HG02973 (cell line): ENCODE measurements at regions not wholly inside any gene's neighbourhood (a gene's known extent, or its start where the extent isn't known, plus 50 kb on each side); places are given as distances from the start of the nearest gene placed in this dataset.

Experiments
- ATAC-seq: cut with Tn5 transposase; IDR thresholded peaks from one replicate; pipeline ENCODE4 v1.9.1; 2021; ENCODE audit warnings: moderate library complexity; ENCODE audit not compliant: unreplicated experiment

DNA sequence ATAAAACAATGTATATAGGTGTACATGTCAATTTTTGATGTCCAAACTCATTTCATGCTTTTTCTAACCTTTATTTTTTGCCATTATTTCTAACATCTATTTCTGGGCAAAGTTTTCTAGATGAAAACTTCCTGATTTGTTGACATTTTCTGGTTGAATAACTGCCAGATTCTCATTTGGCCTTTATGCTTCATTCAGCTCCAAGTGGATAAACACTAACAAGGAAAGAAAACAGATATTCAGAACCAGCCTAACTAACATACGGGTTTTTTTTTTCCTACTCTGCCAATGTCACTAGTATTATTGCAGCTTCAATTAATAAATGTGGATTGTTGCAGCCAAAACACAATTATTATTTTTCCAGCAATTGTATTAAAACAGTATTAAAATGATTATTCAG is 50.9 kb upstream of the RAP1GDS1 start:
- ATAC-seq: no peak

DNA sequence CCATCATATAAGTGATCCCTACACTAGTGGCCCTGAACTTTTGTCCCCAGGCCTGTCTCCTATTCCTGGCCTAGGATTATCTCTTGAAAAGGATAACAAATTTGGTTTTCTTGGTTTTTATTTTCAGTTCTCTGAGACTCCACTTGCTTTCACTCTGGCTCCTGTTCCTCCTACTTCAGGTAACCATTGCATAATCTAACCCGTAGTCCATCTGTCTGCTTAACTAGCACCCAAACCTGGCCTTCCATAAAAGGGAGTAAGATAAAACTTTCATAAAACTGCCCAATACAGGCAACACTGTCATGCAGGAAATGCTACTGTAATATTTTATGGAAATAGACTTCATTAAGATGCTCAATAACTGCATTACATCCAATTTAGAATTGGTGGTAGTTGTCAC is 52.1 kb upstream of the RAP1GDS1 start:
- ATAC-seq: no peak

- peak; percentile 55 for ATAC-seq
Measured at GRCh38 chr4:98204236-98204553, 57.0 kb upstream of the RAP1GDS1 start.

GRCh38 chr4:98203332-98204235 is 57.6 kb upstream of the RAP1GDS1 start:
- ATAC-seq: peak; percentile 89

- ATAC-seq: no peak
Measured at GRCh38 chr4:98202907-98203306, 58.3 kb upstream of the RAP1GDS1 start.

GRCh38 chr4:98199247-98199646 is 56.0 kb upstream of the STPG2 start:
- no peak for ATAC-seq

DNA sequence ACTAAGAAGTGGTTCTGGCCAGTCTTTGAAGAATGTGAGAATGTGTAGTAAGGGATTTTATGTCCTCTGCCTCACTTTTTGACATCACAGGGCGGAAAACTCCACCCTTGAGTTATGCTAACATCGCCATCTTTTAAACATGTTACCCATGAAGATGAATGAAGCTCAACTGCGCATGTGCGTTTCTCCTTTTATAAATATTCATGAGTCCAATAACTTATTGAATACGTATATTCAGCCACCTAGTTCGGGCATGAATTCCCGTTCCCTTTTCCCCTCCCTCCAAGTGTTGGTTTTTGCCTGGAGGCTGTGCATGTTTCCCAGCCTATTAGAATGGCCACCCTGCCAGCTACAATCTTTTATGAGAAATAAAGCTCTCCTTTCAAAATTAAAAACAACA is 51.7 kb upstream of the STPG2 start:
- no peak for ATAC-seq

GRCh38 chr4:98193459-98194105 is 50.3 kb upstream of the STPG2 start:
- no peak for ATAC-seq
